Stimulated activated CD8-positive, alpha-beta memory T cell treated with anti-CD3 and anti-CD28 coated beads, Interleukin-15, amount 100 ng/mL, for 1 hour (primary cell): ENCODE measurements at regions not wholly inside any gene's neighbourhood (a gene's known extent, or its start where the extent isn't known, plus 50 kb on each side); places are given as distances from the start of the nearest gene placed in this dataset.

Experiments
- DNase-seq: peaks from one replicate; pipeline ENCODE4 v3.0.0-alpha.2; 2020; ENCODE audit warnings: low read depth

DNA sequence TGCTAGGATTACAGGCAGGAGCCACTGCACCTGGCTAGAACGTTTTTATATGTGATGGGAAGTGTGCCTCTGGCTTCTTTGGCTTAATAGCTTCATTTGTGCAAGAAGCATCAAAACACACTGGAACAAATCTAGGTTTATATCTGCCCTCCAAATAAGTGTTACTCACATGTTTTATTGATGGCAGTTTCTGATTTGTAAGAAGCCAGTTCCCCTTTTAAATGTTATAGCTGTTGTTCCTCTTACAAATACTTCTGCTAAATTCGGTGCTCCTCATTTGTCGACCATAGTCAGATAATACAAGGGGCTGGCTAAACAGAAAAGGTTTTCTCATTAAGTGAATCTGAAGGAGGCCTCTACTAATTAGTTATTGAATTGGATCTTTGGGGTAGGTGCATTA is 307.1 kb upstream of the SEMA6D start:
- DNase-seq, result no peak

DNA sequence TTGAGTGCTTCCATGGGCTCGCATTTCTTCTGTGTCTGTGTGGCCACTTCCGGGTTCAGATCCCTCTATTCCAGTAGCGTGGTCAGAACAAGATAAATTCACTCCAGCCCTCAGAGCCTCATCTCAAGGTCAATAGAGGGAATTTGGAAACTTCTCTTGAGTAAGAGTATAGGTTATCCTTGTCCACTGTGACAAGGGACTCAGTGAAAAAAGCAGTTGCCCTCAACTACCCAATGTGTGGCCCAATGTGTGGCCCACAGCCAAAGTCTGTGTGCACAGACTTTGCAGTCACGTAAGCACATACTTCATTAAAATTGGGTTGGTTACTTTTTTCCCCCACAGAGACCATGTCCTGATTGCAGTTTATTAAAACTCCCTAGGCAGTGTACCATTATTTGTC is 305.6 kb upstream of the SEMA6D start:
- DNase-seq, result no peak

GRCh38 chr15:47412136-47412535 is 305.2 kb upstream of the SEMA6D start:
- DNase-seq, result no peak

DNA sequence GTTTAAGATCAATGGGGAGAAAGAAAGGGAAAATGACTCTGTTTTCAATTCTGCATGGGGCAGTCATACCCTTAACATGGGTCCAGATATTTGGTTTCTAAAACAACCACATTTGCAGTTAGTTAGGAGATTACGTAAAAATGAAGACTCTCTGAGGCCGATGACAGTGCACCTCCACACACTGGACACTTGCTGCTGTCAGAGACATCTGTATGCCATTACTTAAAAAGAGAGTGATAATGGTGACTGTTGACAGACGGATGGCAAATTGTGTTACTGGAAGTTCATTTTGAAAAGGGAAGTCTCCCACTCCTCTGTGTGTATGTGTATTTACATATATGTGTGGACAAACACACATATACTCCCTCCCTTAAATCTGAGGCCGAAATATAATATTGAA is 304.5 kb upstream of the SEMA6D start:
- no peak for DNase-seq

GRCh38 chr15:47414207-47414606 is 303.1 kb upstream of the SEMA6D start:
- DNase-seq, result no peak

GRCh38 chr15:47415539-47415971 is 301.8 kb upstream of the SEMA6D start:
- DNase-seq, result no peak

DNA sequence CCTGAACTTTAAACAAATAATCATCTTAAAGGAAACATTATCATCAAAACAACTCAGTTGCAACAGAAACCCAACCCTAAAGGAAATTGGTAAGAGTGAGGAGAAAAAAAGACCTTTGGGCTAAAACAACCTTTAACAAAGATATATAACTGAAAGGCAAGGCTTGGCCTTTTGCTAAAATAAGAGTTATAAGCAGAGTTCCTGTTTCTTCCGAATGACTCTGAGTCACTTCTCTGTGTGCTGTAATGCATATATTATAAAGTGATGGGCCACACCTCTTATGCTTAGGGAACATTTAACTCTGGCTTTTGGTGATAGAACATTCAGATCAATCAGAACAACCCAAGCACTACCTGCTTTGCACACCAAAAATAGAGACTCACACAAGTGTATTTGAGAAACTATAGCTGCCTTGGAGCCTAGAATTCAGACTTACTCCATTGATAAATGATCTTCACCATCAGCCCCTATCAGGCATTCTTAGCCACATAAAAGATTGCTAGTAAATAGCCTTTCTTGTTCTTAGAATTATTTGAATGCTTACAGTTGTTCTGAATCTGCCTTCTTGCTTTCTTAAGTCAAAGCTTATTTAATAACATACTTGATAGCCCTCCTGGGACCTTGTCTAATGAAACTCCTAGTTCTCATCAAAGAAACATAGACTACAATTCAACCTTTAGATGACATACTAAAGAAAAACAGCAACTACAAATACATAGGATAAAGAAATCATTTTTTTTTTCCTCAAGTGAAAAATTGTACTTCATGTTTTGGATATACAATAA is 294.2 kb upstream of the SEMA6D start:
- no peak for DNase-seq

GRCh38 chr15:47427463-47427862 is 289.8 kb upstream of the SEMA6D start:
- DNase-seq, result no peak

GRCh38 chr15:47429376-47429775 is 287.9 kb upstream of the SEMA6D start:
- no peak for DNase-seq

DNA sequence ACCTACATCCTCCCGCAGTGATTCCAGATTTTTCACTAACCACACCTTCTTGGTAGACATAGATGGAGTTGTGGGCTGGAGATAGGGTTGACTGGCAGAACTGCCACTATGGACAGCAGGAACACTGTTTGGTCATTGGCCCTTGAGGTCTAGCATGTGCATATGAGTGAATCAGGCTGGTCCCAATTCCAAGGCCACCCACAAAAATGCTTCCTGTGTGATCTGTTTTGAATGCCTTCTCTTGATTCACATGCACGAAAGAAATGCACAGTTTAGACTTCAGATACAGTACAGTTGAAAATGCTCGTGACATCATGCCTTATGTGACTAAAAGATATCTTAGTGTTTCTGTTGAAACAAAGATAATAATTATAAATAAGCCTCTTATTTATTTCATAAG is 285.8 kb upstream of the SEMA6D start:
- no peak for DNase-seq

DNA sequence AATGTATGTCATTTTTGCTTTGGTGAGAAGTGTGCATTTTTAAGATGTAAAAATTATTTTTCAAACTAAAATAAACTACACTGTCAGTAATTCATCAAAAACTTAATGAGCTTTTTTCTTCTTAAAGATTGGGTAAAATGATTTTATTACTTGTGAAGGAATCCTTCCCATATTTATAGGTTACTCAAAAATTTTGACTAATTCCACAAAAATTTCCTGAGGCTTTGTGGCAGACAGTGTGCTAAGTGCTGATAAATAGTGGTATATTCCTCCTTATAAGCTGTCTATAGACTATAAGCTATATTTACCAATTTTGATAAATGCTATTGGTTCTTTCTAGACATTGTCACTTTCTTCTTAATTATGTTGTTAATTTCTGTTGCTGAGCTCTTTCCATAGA is 284.5 kb upstream of the SEMA6D start:
- DNase-seq, result no peak

GRCh38 chr15:47434596-47434995 is 282.7 kb upstream of the SEMA6D start:
- DNase-seq, result no peak

- DNase-seq, result no peak
Observed at GRCh38 chr15:47437491-47437890, 279.8 kb upstream of the SEMA6D start.

DNA sequence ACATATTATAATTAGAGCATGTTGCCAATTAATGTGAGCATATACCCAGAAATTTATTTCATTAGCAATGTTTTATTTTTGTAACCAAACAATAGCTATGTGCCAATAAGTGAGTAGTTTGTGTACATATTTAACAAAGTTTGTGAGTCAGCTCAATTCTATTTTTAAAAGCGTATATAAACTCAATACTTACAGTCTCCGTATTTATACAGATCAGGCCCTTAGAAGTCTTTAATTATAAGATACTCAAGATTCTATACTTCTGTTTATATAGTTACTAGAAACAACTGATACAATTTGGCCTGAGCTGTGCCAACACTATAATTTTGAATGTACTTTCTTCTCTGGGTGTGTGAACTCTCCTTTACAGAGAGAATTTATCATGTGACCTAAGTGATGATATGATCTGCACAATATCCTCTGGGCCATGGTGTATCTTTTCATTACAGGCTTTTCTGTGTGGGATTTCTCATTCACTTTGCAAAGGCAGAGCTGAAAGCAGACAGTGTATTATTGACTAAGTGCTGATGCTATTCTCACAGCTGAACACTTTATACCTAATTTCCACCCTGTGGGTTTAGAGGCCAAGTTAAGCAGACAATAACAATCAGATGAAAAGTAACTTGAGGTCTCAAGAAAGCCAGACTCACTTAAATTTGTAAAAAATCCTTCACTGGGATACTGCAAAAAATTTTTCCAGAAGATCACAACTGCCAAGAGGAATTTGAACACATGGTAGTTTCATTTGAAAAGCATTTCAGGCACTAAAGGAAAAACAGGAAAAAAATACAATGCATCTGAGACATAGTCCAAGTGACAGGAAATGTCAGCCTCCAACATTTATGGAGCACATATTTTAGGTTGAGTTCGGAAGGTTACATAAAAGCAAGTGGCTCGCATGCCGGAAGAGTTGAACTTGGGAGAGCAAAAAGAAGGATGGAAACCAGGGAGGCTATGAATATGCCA is 277.9 kb upstream of the SEMA6D start:
- DNase-seq, result no peak

GRCh38 chr15:47442371-47442770 is 274.9 kb upstream of the SEMA6D start:
- no peak for DNase-seq

GRCh38 chr15:47443839-47444238 is 273.5 kb upstream of the SEMA6D start:
- DNase-seq, result no peak

DNA sequence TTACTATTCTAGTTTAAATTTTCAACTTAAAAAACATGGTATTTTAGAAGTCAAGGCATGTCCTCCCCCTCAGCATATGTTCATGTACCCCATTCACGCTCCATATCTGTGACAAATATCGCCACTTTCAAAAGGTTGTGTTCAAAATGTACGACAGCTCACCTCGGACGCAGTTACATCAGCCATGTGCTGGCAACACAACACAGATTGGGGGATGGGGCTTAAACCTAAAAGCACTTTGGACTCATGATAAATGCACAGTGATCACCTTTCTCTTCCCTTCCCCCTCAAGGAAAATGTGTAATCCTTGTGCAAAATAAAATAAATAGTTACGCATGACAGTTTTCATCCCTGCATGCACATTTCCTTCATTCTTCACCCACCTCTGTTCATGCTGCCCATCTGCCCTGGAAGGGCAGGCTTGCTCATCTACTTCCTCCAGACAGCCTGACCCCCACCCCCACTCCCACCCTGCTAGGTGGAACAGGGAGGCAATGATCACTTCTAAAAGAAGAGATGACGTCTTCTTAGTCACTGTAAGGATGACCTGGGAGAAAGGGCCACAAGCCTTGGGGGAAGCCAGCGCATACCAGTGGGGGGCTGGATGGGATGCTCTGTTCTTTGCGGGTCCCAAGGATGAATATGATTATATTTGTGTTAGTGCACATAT is 271.4 kb upstream of the SEMA6D start:
- no peak for DNase-seq

DNA sequence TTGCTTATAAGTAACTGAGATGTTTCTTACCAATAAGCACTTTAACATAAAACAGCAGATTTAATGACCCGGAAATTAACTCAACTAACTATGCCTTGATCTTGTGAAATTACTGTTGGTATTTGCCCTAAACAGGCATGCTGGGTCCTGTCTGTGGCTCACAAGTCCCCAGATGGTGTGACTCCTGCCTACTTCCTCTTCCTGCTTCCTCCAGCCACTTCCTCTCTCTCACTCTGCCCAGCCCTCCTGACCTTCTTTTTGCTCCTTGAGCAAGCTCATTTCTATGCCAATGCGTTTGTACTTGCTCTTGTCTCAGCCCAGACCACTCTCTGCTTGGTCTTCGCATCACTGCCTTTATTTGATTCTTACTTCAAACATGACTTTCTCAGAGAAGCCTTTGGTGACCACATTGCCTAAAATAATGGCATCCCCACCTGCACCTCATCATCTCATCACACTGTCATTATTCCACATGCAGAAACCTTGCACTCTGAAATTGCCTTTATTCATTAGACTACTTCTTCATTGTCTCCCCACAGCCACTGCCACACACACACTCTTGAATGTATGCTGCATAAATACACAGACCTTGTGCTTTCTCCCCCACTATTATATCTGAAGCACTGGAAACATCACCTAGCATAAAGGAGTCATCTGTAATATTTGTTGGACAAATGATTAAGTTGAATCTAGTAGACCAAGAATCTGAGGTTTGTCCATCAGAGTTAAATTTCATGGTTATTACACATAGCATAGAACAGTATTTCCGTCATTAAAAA is 256.3 kb upstream of the SEMA6D start:
- DNase-seq, result no peak

DNA sequence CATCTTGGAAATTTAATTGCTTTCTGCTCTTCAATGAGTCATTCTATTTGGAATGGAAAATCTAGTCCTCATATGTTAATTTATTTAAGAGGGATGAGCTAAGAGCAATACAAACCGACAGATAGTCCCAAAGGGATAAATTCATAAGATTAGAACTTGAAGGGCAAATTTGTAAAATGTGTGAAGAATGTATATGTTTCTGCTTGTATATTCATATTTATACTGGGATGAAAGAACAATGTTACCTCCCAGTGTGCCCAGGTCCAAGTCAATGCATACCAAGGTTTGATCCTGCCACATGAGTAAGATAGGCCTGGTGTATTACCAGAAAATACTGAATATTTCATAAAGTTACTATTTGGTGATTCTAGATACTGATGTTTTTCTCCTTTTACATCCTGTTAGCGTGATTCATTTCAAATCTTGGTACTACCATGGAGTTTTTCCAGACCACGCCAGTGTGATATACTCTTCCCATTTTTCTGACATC is 255.6 kb upstream of the SEMA6D start:
- no peak for DNase-seq

- DNase-seq, result no peak
Observed at GRCh38 chr15:47466357-47466756, 250.9 kb upstream of the SEMA6D start.

GRCh38 chr15:47470983-47471382 is 246.3 kb upstream of the SEMA6D start:
- no peak for DNase-seq
